ENCODE measurements at regions not wholly inside any gene's neighbourhood (a gene's known extent, or its start where the extent isn't known, plus 50 kb on each side); places are given as distances from the start of the nearest gene placed in this dataset.

DNA sequence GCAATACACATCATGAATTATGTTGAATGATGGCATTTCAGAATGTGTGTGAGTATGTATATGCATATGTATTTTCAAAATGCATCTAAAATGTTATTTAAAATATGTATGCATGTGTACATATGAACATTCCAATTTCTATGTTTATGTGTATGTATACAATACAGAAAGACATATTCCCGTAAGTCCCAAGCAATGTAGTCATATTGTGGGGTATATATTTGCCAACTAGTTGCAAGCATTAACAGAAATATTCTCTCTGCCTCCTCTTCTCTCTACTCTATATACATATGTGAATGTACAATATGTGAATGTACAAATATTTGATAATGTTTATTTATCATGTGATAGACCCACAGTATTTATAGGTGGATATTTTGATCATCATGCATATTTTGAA, 345.8 kb upstream of the ZEB2 start:
- DNase-seq, result no peak
- Histone ChIP-seq H3K36me3 (ENCODE audit: insufficient read depth in 1 of 2, low read depth in 1 of 2) (no peaks in the 10 kb centered on the region), H3K9me3 (no peaks in the 10 kb centered on the region), H3K4me1 (no peaks in the 10 kb centered on the region), H3K27me3 (ENCODE audit: insufficient read depth in 3 of 3, low read length in 2 of 3) (no peaks in the 10 kb centered on the region), H3K4me3 (no peak overlapping the region), H3K27ac (no peak overlapping the region)
- WGBS, 3 donors, result 96 to 100% (median 97%) methylated on average over 1 of the region's 1 CpG
- intact Hi-C loops (cut with DNase I), result no loop called here
- TF ChIP-seq, protein P1, sequence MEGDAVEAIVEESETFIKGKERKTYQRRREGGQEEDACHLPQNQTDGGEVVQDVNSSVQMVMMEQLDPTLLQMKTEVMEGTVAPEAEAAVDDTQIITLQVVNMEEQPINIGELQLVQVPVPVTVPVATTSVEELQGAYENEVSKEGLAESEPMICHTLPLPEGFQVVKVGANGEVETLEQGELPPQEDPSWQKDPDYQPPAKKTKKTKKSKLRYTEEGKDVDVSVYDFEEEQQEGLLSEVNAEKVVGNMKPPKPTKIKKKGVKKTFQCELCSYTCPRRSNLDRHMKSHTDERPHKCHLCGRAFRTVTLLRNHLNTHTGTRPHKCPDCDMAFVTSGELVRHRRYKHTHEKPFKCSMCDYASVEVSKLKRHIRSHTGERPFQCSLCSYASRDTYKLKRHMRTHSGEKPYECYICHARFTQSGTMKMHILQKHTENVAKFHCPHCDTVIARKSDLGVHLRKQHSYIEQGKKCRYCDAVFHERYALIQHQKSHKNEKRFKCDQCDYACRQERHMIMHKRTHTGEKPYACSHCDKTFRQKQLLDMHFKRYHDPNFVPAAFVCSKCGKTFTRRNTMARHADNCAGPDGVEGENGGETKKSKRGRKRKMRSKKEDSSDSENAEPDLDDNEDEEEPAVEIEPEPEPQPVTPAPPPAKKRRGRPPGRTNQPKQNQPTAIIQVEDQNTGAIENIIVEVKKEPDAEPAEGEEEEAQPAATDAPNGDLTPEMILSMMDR (IDR thresholded peaks at IDR 0.05), result no peak
- no peak for ATAC-seq

DNA sequence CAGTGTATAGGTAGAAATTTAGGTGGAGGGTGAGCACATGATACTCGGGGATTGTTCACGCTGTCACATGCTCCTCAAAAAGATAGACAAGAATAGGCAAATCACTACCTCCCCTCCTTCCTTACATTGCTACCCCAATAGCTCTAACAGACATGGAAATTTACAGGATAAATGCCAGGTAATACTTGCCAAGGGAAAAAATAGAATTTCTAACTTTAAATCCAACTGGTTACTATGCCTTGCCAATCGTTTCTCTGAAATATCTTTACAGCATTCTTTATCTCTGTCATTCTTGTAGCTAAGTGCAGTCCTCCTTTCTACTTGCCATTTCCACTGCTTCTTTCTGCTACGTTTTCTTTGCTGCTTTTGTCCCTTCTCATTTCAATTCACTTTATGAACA, 339.8 kb upstream of the ZEB2 start:
- no peak for ATAC-seq

DNA sequence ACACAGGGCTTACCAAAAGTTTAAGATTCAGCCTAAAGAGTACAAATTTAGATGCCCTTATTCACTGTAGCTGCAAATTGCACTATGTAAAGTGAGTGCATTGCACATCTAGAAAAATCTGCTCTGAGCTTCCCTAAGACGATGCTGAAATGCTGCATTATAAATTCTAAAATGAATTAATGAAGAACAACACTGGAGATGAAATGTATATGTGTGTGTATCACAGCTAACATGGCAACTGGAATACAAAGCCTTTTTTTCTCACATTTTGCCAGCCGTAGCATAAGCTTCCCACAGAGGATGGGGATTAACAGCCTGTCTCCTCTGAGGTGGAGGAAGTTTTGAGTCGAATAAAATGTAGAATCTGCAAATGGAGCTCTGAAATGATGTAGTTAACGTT, 338.3 kb upstream of the ZEB2 start:
- TF ChIP-seq, protein P1 (IDR thresholded peaks at IDR 0.05), result no peak
- Histone ChIP-seq H3K4me3 (no peak overlapping the region), H3K4me1 (no peaks in the 10 kb centered on the region), H3K27ac (no peak overlapping the region), H3K9me3 (no peaks in the 10 kb centered on the region), H3K36me3 (ENCODE audit: insufficient read depth in 1 of 2, low read depth in 1 of 2) (no peaks in the 10 kb centered on the region), H3K27me3 (ENCODE audit: insufficient read depth in 3 of 3, low read length in 2 of 3) (no peaks in the 10 kb centered on the region)
- ATAC-seq (no peak), DNase-seq (no peak)
- intact Hi-C loops (cut with DNase I), result no loop called here
- 54 to 71% (median 62%) methylated on average over 4 of the region's 4 CpGs for WGBS, 3 donors

More for the DNA sequence above, 339.8 kb upstream of the ZEB2 start:
- Histone ChIP-seq H3K4me1 (no peaks in the 10 kb centered on the region), H3K27ac (no peak overlapping the region), H3K4me3 (no peak overlapping the region), H3K27me3 (ENCODE audit: insufficient read depth in 3 of 3, low read length in 2 of 3) (no peaks in the 10 kb centered on the region), H3K36me3 (ENCODE audit: insufficient read depth in 1 of 2, low read depth in 1 of 2) (no peaks in the 10 kb centered on the region), H3K9me3 (no peaks in the 10 kb centered on the region)
- DNase-seq, result no peak
- TF ChIP-seq, protein P1 (IDR thresholded peaks at IDR 0.05), result no peak
- 59 to 67% (median 63%) methylated on average over 4 of the region's 4 CpGs for WGBS, 3 donors
- intact Hi-C loops (cut with DNase I), result no loop called here

DNA sequence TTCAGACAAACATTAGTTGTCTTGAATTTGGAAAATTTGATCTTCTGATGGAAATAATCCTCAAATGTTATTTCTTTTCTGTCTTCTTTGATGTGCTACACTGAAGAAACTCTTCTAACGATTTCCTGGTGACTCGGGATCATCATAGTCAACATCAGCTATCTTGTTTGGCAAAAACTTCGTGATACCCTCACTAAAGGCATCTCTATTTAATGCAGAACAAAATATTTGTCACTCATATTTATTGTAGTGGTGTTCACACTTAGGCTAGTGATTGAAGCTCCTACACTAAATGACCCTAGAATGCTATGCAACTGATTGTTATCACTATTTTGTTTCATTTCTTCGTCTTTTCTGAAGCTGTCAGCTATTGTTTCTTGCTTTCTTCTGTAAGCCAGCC, 334.7 kb upstream of the ZEB2 start:
- TF ChIP-seq, protein P1 (IDR thresholded peaks at IDR 0.05), result no peak
- Histone ChIP-seq H3K27me3 (ENCODE audit: insufficient read depth in 3 of 3, low read length in 2 of 3) (no peaks in the 10 kb centered on the region), H3K27ac (no peak overlapping the region), H3K36me3 (ENCODE audit: insufficient read depth in 1 of 2, low read depth in 1 of 2) (no peaks in the 10 kb centered on the region), H3K4me3 (no peak overlapping the region), H3K9me3 (no peaks in the 10 kb centered on the region), H3K4me1 (no peaks in the 10 kb centered on the region)
- 94 to 97% (median 94%) methylated on average over 4 of the region's 4 CpGs for WGBS, 3 donors
- DNase-seq (no peak), ATAC-seq (no peak)
- intact Hi-C loops (cut with DNase I), result no loop called here

DNA sequence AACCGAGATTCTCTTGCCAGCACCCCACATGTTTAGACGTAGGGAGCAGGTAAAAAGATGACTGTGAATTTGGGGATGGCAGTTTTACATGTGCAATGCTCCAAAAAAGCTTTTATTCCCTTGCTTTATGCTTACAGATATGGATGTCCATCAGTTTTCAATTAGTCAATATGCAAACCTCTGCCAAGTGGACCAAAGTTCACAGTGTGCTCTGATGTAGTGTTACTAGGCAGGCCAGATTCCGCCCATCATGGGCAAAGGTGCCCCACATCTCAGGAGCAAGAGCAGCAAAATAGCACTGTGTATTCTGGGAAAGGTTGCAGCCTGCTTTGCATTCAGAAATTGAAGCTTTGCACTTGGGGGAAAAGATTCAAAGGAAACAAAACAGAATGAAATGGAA, 329.7 kb upstream of the ZEB2 start:
- Histone ChIP-seq H3K9me3 (no peaks in the 10 kb centered on the region), H3K36me3 (ENCODE audit: insufficient read depth in 1 of 2, low read depth in 1 of 2) (no peaks in the 10 kb centered on the region), H3K27ac (no peak overlapping the region), H3K4me1 (no peaks in the 10 kb centered on the region), H3K27me3 (ENCODE audit: insufficient read depth in 3 of 3, low read length in 2 of 3) (no peaks in the 10 kb centered on the region), H3K4me3 (no peak overlapping the region)
- intact Hi-C loops (cut with DNase I), result no loop called here
- DNase-seq (no peak), ATAC-seq (no peak)
- WGBS, 3 donors, result 55 to 61% (median 59%) methylated on average over 3 of the region's 3 CpGs
- TF ChIP-seq, protein P1 (IDR thresholded peaks at IDR 0.05), result no peak

Data from psoas muscle (tissue), 7 donors.